GM18505 (cell line): ENCODE measurements at regions not wholly inside any gene's neighbourhood (a gene's known extent, or its start where the extent isn't known, plus 50 kb on each side); places are given as distances from the start of the nearest gene placed in this dataset.
"Not testable (repeated sequence)": the region's sequence is repeated elsewhere in the genome, so short reads cannot be mapped to it uniquely, and the experiment has no call there.

ENCODE experiments used
- ATAC-seq: cut with Tn5 transposase; IDR thresholded peaks from one replicate; pipeline ENCODE4 v1.9.1; 2021; ENCODE audit not compliant: unreplicated experiment
- POLR2A ChIP-seq: IDR thresholded peaks from 4 replicates; pipeline ENCODE4 v1.6.1; 2011; ENCODE audit warnings: borderline replicate concordance; ENCODE audit not compliant: insufficient read depth, insufficient read length; ENCODE audit errors: extremely low read depth

GRCh38 chr10:78341953-78342614 is 308.4 kb downstream of the RPS24 start:
- no peak for ATAC-seq
- TF ChIP-seq POLR2A, result no peak

GRCh38 chr10:78342827-78343653 is 309.4 kb downstream of the RPS24 start:
- no peak for TF ChIP-seq POLR2A
- no peak for ATAC-seq

- not testable (repeated sequence) for ATAC-seq
Measured at GRCh38 chr10:78344257-78344656, 310.6 kb downstream of the RPS24 start.

GRCh38 chr10:78345515-78345914 is 311.9 kb downstream of the RPS24 start:
- not testable (repeated sequence) for ATAC-seq

GRCh38 chr10:78346721-78347120 is 313.1 kb downstream of the RPS24 start:
- no peak for ATAC-seq
- TF ChIP-seq POLR2A, result no peak

- no peak for TF ChIP-seq POLR2A
- no peak for ATAC-seq
Measured at GRCh38 chr10:78348411-78349164, 314.9 kb downstream of the RPS24 start.

GRCh38 chr10:78349165-78349516 is 315.5 kb downstream of the RPS24 start:
- no peak for TF ChIP-seq POLR2A
- no peak for ATAC-seq

GRCh38 chr10:78349911-78350663 is 316.4 kb downstream of the RPS24 start:
- no peak for ATAC-seq
- no peak for TF ChIP-seq POLR2A

GRCh38 chr10:78351283-78351682 is 317.6 kb downstream of the RPS24 start:
- ATAC-seq, result no peak
- no peak for TF ChIP-seq POLR2A

- no peak for TF ChIP-seq POLR2A
- no peak for ATAC-seq
Measured at GRCh38 chr10:78351809-78352208, 318.1 kb downstream of the RPS24 start.

GRCh38 chr10:78353636-78354035 is 320.0 kb downstream of the RPS24 start:
- no peak for ATAC-seq
- TF ChIP-seq POLR2A, result no peak

GRCh38 chr10:78354101-78354500 is 320.4 kb downstream of the RPS24 start:
- TF ChIP-seq POLR2A, result no peak
- no peak for ATAC-seq

GRCh38 chr10:78356291-78356900 is 322.7 kb downstream of the RPS24 start:
- ATAC-seq, result no peak
- no peak for TF ChIP-seq POLR2A
